Fibroblast of peridontal ligament (primary cell): ENCODE measurements at regions not wholly inside any gene's neighbourhood (a gene's known extent, or its start where the extent isn't known, plus 50 kb on each side); places are given as distances from the start of the nearest gene placed in this dataset.
A peak's percentile ranks its signal among the peaks of the same experiment; 100 is the strongest.
"Not testable (repeated sequence)": the region's sequence is repeated elsewhere in the genome, so short reads cannot be mapped to it uniquely, and the experiment has no call there.

ENCODE experiments used
- DNase-seq: peaks from one replicate; pipeline ENCODE4 v3.0.0-alpha.2; 2010; ENCODE audit errors: extremely low read depth

GRCh38 chr13:46466074-46466473 is 79.0 kb upstream of the RUBCNL start:
- DNase-seq, result not testable (repeated sequence)

- DNase-seq, result no peak
Observed at GRCh38 chr13:46463719-46464118, 76.7 kb upstream of the RUBCNL start.

GRCh38 chr13:46460223-46460622 is 73.2 kb upstream of the RUBCNL start:
- DNase-seq, result not testable (repeated sequence)

- DNase-seq, result not testable (repeated sequence)
Observed at GRCh38 chr13:46457255-46457654, 70.2 kb upstream of the RUBCNL start.

GRCh38 chr13:46455924-46456323 is 68.9 kb upstream of the RUBCNL start:
- DNase-seq, result peak; percentile 55

GRCh38 chr13:46451145-46451544 is 64.1 kb upstream of the RUBCNL start:
- not testable (repeated sequence) for DNase-seq

GRCh38 chr13:46449949-46450348 is 62.9 kb upstream of the RUBCNL start:
- not testable (repeated sequence) for DNase-seq

GRCh38 chr13:46448148-46448547 is 61.1 kb upstream of the RUBCNL start:
- peak; percentile 16 for DNase-seq

- not testable (repeated sequence) for DNase-seq
Observed at GRCh38 chr13:46437808-46438404, 50.9 kb upstream of the RUBCNL start.
